SK-N-SH treated with all-trans-retinoic acid at 6 μM for 48 hours (cell line): ENCODE measurements at regions not wholly inside any gene's neighbourhood (a gene's known extent, or its start where the extent isn't known, plus 50 kb on each side); places are given as distances from the start of the nearest gene placed in this dataset.

ENCODE experiments used
- ATAC-seq: fragments of 200-7000 bp; cut with Tn5 transposase; 3 replicates; pipeline ENCODE4 v1.9.1; 2020; ENCODE audit warnings: mild to moderate bottlenecking, moderate library complexity
- ARNTL ChIP-seq: fragments of 450-650 bp; formaldehyde crosslinking; IDR thresholded peaks from 2 replicates; pipeline ENCODE4 v1.5.0; 2020; ENCODE audit warnings: low read depth, mild to moderate bottlenecking, moderate library complexity, borderline replicate concordance
- BACH2 ChIP-seq: fragments of 250-450 bp; sonication (Bioruptor Pico); IDR thresholded peaks from 2 replicates; pipeline ENCODE4 v1.9.0; 2021; ENCODE audit warnings: mild to moderate bottlenecking, borderline replicate concordance
- CSDC2 ChIP-seq: fragments of 250-450 bp; sonication (Bioruptor Pico); IDR thresholded peaks from 2 replicates; pipeline ENCODE4 v1.5.0; 2020; ENCODE audit warnings: mild to moderate bottlenecking, moderate library complexity
- ESRRG ChIP-seq: fragments of 250-450 bp; sonication (Bioruptor Pico); IDR thresholded peaks from 2 replicates; pipeline ENCODE4 v1.6.1; 2021; ENCODE audit warnings: mild to moderate bottlenecking
- GLIS3 ChIP-seq: fragments of 250-450 bp; sonication (Bioruptor Pico); IDR thresholded peaks from 2 replicates; pipeline ENCODE4 v1.5.0; 2020; ENCODE audit warnings: mild to moderate bottlenecking, moderate library complexity
- ISL1 ChIP-seq: fragments of 250-450 bp; sonication (Bioruptor Pico); IDR thresholded peaks from 2 replicates; pipeline ENCODE4 v2.1.2; 2022; ENCODE audit warnings: mild to moderate bottlenecking, moderate library complexity
- OSR1 ChIP-seq: fragments of 250-450 bp; sonication (Bioruptor Pico); IDR thresholded peaks from 2 replicates; pipeline ENCODE4 v1.8.0; 2022; ENCODE audit warnings: moderate library complexity, mild to moderate bottlenecking, inconsistent platforms
- RARB ChIP-seq: fragments of 250-450 bp; sonication (Bioruptor Pico); IDR thresholded peaks from 2 replicates; pipeline ENCODE4 v1.8.0; 2021; ENCODE audit warnings: mild to moderate bottlenecking, moderate library complexity
- SNAI2 ChIP-seq: fragments of 250-450 bp; sonication (Bioruptor Pico); IDR thresholded peaks from 2 replicates; pipeline ENCODE4 v1.5.0; 2020; ENCODE audit warnings: mild to moderate bottlenecking, moderate library complexity
- TCF4 ChIP-seq: fragments of 250-450 bp; sonication (Bioruptor Pico); IDR thresholded peaks from 2 replicates; pipeline ENCODE4 v1.8.0; 2021; ENCODE audit warnings: mild to moderate bottlenecking, moderate library complexity, borderline replicate concordance
- TOX ChIP-seq: fragments of 250-450 bp; sonication (Bioruptor Pico); IDR thresholded peaks from 2 replicates; pipeline ENCODE4 v1.8.0; 2021; ENCODE audit warnings: mild to moderate bottlenecking, moderate library complexity, borderline replicate concordance
- ZC3H10 ChIP-seq: fragments of 250-450 bp; sonication (Bioruptor Pico); IDR thresholded peaks from 2 replicates; pipeline ENCODE4 v1.5.1; 2021; ENCODE audit warnings: mild to moderate bottlenecking, moderate library complexity
- ZFP3 ChIP-seq: fragments of 250-450 bp; sonication (Bioruptor Pico); IDR thresholded peaks from 2 replicates; pipeline ENCODE4 v1.5.0; 2020; ENCODE audit warnings: mild to moderate bottlenecking, moderate library complexity
- ZFP30 ChIP-seq: fragments of 450-650 bp; formaldehyde crosslinking; IDR thresholded peaks from 2 replicates; pipeline ENCODE4 v1.5.0; 2022; ENCODE audit warnings: mild to moderate bottlenecking, moderate library complexity
- ZNF565 ChIP-seq: fragments of 450-650 bp; formaldehyde crosslinking; conservative IDR thresholded peaks from 2 replicates; pipeline ENCODE4 v1.5.0; 2020; ENCODE audit warnings: low read depth, mild to moderate bottlenecking, moderate library complexity
- ZNF70 ChIP-seq: fragments of 450-650 bp; formaldehyde crosslinking; IDR thresholded peaks from 2 replicates; pipeline ENCODE4 v1.5.0; 2020; ENCODE audit warnings: mild to moderate bottlenecking, moderate library complexity
- ZNF8 ChIP-seq: fragments of 450-650 bp; formaldehyde crosslinking; IDR thresholded peaks from 2 replicates; pipeline ENCODE4 v1.5.0; 2020; ENCODE audit warnings: mild to moderate bottlenecking, moderate library complexity
- TF ChIP-seq, protein P1 (sequence below): fragments of 250-450 bp; sonication (Bioruptor Pico); IDR thresholded peaks from 2 replicates; pipeline ENCODE4 v1.8.0; 2021; ENCODE audit warnings: low read depth, mild to moderate bottlenecking, moderate library complexity, borderline replicate concordance
- TF ChIP-seq, protein P2 (sequence below): fragments of 250-450 bp; sonication (Bioruptor Pico); IDR thresholded peaks from 2 replicates; pipeline ENCODE4 v1.5.1; 2020; ENCODE audit warnings: low read depth, mild to moderate bottlenecking, moderate library complexity
- TF ChIP-seq, protein P3 (sequence below): fragments of 250-450 bp; sonication (Bioruptor Pico); IDR thresholded peaks from 2 replicates; pipeline ENCODE4 v1.8.0; 2020; ENCODE audit warnings: mild to moderate bottlenecking, moderate library complexity, borderline replicate concordance
- TF ChIP-seq, protein P4 (sequence below): fragments of 250-450 bp; sonication (Bioruptor Pico); IDR thresholded peaks from 2 replicates; pipeline ENCODE4 v1.5.1; 2021; ENCODE audit warnings: mild to moderate bottlenecking, moderate library complexity

DNA sequence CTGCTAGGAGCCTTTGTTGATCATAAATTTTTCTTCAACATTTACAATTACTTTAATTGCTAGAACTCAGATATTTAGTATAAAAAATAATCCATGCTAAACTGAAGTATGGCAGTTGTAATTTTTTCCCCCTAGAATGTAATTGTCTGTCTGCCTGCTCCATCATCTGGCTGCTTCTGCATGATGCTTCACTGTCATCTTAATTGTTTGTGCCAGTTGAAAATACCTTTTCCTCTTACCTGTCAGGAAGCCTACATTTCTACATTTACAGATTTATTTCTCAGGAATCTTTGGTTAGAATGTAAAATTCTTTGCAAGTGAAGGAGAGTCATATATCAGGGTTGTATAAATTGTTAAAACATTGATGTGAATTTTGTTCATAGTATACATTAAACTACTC is 348.6 kb downstream of the GRXCR1 start (continued):
- TF ChIP-seq, protein P1, sequence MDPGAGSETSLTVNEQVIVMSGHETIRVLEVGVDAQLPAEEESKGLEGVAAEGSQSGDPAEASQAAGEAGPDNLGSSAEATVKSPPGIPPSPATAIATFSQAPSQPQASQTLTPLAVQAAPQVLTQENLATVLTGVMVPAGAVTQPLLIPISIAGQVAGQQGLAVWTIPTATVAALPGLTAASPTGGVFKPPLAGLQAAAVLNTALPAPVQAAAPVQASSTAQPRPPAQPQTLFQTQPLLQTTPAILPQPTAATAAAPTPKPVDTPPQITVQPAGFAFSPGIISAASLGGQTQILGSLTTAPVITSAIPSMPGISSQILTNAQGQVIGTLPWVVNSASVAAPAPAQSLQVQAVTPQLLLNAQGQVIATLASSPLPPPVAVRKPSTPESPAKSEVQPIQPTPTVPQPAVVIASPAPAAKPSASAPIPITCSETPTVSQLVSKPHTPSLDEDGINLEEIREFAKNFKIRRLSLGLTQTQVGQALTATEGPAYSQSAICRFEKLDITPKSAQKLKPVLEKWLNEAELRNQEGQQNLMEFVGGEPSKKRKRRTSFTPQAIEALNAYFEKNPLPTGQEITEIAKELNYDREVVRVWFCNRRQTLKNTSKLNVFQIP (CRISPR knock-in tag): no peak
- TF ChIP-seq CSDC2 (CRISPR knock-in tag) (no peak), TOX (CRISPR knock-in tag) (no peak), ESRRG (no peak), GLIS3 (CRISPR knock-in tag) (no peak), BACH2 (no peak), OSR1 (CRISPR knock-in tag) (no peak), TCF4 (CRISPR knock-in tag) (no peak), ZNF8 (CRISPR knock-in tag) (no peak), ZNF565 (CRISPR knock-in tag) (no peak), RARB (CRISPR knock-in tag) (no peak), ARNTL (CRISPR knock-in tag) (no peak), ZNF70 (CRISPR knock-in tag) (no peak), ZC3H10 (CRISPR knock-in tag) (no peak), SNAI2 (CRISPR knock-in tag) (no peak)
- TF ChIP-seq, protein P2, sequence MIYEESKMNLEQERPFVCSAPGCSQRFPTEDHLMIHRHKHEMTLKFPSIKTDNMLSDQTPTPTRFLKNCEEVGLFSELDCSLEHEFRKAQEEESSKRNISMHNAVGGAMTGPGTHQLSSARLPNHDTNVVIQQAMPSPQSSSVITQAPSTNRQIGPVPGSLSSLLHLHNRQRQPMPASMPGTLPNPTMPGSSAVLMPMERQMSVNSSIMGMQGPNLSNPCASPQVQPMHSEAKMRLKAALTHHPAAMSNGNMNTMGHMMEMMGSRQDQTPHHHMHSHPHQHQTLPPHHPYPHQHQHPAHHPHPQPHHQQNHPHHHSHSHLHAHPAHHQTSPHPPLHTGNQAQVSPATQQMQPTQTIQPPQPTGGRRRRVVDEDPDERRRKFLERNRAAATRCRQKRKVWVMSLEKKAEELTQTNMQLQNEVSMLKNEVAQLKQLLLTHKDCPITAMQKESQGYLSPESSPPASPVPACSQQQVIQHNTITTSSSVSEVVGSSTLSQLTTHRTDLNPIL (CRISPR knock-in tag): no peak
- TF ChIP-seq, all 23 proteins: peak for 0

DNA sequence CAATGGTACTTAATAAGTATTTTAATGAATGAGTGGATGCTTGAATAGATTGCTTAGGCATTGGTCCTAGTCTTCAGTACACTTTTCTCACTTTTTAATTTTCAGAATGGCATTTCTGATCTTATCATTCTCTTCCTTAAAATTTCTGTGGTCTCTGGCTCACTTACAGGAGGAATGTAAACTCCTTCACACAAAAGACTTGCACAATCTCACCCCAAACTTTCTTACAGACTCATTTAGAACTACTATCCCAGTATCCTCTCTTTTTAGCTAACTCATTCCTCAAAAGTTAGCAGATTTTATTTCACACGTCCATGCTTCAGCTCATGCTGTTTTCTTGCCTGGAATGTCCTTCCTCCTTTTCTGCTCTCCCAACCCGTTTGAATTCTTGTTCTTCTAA is 350.1 kb downstream of the GRXCR1 start:
- ATAC-seq: no peak

DNA sequence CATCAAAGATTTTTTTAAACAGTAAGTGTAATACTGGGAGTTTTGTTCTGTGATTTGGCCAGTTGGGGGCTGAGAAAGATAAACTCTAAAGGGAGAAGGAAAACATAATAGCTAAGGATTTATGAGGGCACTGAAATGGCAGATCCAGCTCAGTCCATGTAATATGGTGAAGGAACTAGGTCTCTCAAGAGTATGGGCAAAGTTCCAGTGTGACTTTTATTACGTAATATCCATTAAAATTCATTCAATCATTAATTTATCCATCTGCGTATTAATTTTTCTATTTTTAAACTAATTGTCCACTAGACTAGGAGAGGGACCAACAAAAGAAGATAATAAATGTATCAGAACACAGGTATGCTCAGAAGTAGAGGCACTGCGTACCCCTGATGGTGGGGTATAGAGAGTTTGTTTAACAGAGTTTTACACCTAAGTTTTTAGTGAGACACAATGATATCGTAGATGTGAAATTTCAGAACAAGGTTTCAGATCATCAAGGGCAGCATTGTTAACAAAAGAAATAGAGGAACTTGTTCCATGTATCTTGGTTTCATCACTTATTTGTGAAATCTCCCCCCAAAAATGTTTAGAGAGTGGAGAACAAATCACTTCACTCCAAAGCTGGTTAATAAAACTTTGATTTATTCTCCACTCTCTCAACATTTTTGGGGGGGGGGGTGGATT is 351.1 kb downstream of the GRXCR1 start:
- ATAC-seq: no peak
- TF ChIP-seq, protein P3, sequence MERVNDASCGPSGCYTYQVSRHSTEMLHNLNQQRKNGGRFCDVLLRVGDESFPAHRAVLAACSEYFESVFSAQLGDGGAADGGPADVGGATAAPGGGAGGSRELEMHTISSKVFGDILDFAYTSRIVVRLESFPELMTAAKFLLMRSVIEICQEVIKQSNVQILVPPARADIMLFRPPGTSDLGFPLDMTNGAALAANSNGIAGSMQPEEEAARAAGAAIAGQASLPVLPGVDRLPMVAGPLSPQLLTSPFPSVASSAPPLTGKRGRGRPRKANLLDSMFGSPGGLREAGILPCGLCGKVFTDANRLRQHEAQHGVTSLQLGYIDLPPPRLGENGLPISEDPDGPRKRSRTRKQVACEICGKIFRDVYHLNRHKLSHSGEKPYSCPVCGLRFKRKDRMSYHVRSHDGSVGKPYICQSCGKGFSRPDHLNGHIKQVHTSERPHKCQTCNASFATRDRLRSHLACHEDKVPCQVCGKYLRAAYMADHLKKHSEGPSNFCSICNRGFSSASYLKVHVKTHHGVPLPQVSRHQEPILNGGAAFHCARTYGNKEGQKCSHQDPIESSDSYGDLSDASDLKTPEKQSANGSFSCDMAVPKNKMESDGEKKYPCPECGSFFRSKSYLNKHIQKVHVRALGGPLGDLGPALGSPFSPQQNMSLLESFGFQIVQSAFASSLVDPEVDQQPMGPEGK (CRISPR knock-in tag): no peak
- TF ChIP-seq ZFP3 (no peak), ARNTL (CRISPR knock-in tag) (no peak), ZFP30 (CRISPR knock-in tag) (no peak), SNAI2 (CRISPR knock-in tag) (no peak), ISL1 (CRISPR knock-in tag) (no peak), OSR1 (CRISPR knock-in tag) (no peak), BACH2 (no peak), TOX (CRISPR knock-in tag) (no peak), ZNF565 (CRISPR knock-in tag) (no peak)
- TF ChIP-seq, protein P1 (CRISPR knock-in tag): no peak
- TF ChIP-seq, protein P2 (CRISPR knock-in tag): no peak

More for the DNA sequence above, 350.1 kb downstream of the GRXCR1 start:
- no peak for TF ChIP-seq ZNF565 (CRISPR knock-in tag)
- no peak for TF ChIP-seq ZNF8 (CRISPR knock-in tag)
- TF ChIP-seq RARB (CRISPR knock-in tag): no peak
- TF ChIP-seq, protein P3 (CRISPR knock-in tag): no peak
- TF ChIP-seq ZFP30 (CRISPR knock-in tag): no peak
- TF ChIP-seq TCF4 (CRISPR knock-in tag): no peak
- TF ChIP-seq, protein P4, sequence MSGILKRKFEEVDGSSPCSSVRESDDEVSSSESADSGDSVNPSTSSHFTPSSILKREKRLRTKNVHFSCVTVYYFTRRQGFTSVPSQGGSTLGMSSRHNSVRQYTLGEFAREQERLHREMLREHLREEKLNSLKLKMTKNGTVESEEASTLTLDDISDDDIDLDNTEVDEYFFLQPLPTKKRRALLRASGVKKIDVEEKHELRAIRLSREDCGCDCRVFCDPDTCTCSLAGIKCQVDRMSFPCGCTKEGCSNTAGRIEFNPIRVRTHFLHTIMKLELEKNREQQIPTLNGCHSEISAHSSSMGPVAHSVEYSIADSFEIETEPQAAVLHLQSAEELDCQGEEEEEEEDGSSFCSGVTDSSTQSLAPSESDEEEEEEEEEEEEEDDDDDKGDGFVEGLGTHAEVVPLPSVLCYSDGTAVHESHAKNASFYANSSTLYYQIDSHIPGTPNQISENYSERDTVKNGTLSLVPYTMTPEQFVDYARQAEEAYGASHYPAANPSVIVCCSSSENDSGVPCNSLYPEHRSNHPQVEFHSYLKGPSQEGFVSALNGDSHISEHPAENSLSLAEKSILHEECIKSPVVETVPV (CRISPR knock-in tag): no peak
- TF ChIP-seq ESRRG: no peak
